ENCODE measurements at regions not wholly inside any gene's neighbourhood (a gene's known extent, or its start where the extent isn't known, plus 50 kb on each side); places are given as distances from the start of the nearest gene placed in this dataset.

DNA sequence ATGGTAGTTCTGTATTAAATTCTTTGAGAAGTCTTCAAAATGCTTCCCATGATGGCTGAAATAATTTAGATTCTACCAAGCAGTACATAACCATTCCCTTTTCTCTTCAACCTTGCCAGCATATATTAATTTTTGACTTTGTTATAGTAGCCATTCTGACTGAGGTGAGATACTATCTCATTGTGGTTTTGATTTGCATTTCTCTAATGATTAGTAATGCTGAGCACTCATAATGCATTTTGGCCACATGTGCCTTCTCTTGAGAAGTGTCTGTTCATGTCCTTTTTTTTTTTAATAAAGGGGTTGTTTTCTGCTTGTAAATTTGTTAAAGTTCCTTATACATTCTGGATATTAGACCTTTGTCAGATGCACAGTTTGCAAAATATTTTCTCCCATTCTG, 173.9 kb downstream of the CALCRL start:
- FAIRE-seq = no peak
- no peak overlapping the region for H3K27ac ChIP-seq (ENCODE audit: control insufficient read depth, insufficient read depth, low read length)
- H3K4me1 ChIP-seq (ENCODE audit: control insufficient read depth, extremely low read depth, insufficient read depth, low read length) = no peaks in the 10 kb centered on the region
- no peak for DNase-seq (ENCODE audit: low read depth, low spot score)
- no peaks in the 10 kb centered on the region for H3K9me3 ChIP-seq (ENCODE audit: control insufficient read depth, low read depth, low read length)
- H2AFZ ChIP-seq (ENCODE audit: control insufficient read depth, low read length) = no peak overlapping the region
- no peak overlapping the region for H3K9ac ChIP-seq (ENCODE audit: control insufficient read depth, extremely low read depth, insufficient read depth, low read length)
- H3K4me2 ChIP-seq (ENCODE audit: control insufficient read depth, extremely low read depth, insufficient read depth, low read depth, low read length) = no peak overlapping the region
- no peaks in the 10 kb centered on the region for H3K79me2 ChIP-seq (ENCODE audit: control insufficient read depth, insufficient read depth, low read length)
- no peaks in the 10 kb centered on the region for H4K20me1 ChIP-seq (ENCODE audit: control insufficient read depth, extremely low read depth, insufficient read depth, low read length)
- no peaks in the 10 kb centered on the region for H3K9me1 ChIP-seq (ENCODE audit: control insufficient read depth, extremely low read depth, insufficient read depth, low read length)
- no peak overlapping the region for H3K4me3 ChIP-seq (ENCODE audit: control insufficient read depth in 2 of 3, extremely low read depth in 1 of 3, insufficient read depth in 2 of 3, low read depth in 1 of 3, low read length in 3 of 3)
- no peaks in the 10 kb centered on the region for H3K36me3 ChIP-seq (ENCODE audit: control insufficient read depth in 2 of 2, extremely low read depth in 1 of 2, insufficient read depth in 2 of 2, low read length in 2 of 2)
- no peaks in the 10 kb centered on the region for H3K27me3 ChIP-seq (ENCODE audit: control insufficient read depth, extremely low read depth, insufficient read depth, low read length)
- dilution Hi-C loops (cut with MboI; ENCODE audit: extremely low pct_ligation_motif_present, low sequenced_read_pairs) = no loop called here
- TF ChIP-seq, protein P1, sequence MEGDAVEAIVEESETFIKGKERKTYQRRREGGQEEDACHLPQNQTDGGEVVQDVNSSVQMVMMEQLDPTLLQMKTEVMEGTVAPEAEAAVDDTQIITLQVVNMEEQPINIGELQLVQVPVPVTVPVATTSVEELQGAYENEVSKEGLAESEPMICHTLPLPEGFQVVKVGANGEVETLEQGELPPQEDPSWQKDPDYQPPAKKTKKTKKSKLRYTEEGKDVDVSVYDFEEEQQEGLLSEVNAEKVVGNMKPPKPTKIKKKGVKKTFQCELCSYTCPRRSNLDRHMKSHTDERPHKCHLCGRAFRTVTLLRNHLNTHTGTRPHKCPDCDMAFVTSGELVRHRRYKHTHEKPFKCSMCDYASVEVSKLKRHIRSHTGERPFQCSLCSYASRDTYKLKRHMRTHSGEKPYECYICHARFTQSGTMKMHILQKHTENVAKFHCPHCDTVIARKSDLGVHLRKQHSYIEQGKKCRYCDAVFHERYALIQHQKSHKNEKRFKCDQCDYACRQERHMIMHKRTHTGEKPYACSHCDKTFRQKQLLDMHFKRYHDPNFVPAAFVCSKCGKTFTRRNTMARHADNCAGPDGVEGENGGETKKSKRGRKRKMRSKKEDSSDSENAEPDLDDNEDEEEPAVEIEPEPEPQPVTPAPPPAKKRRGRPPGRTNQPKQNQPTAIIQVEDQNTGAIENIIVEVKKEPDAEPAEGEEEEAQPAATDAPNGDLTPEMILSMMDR (optimal IDR thresholded peaks at IDR 0.05 in 1 of 3, IDR thresholded peaks at IDR 0.05 in 1 of 3, conservative IDR thresholded peaks at IDR 0.05 in 1 of 3; ENCODE audit: extremely low read depth in 1 of 3, insufficient read depth in 2 of 3, low read length in 3 of 3) = no peak

DNA sequence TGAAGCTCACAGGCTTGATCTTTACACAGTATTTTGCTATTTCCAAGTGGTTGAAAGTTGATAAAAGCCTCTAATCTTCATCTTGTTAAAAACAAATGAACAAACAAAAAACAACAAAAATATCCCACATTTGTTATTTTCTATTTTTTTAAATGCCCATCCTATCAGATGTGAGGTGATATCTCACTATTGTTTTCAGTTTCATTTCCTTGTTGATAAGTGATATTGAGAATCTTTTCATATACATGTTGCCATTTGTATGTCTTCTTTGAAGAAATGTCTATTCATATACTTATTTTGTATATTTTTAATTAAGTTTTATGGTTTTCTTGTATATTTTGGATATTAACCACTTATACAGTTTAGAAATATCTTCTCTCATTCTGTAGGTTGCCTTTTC, 175.8 kb downstream of the CALCRL start:
- Histone ChIP-seq H3K4me3 (ENCODE audit: control insufficient read depth in 2 of 3, extremely low read depth in 1 of 3, insufficient read depth in 2 of 3, low read depth in 1 of 3, low read length in 3 of 3) (no peak overlapping the region), H3K4me1 (ENCODE audit: control insufficient read depth, extremely low read depth, insufficient read depth, low read length) (no peaks in the 10 kb centered on the region), H3K4me2 (ENCODE audit: control insufficient read depth, extremely low read depth, insufficient read depth, low read depth, low read length) (no peak overlapping the region), H3K9me3 (ENCODE audit: control insufficient read depth, low read depth, low read length) (no peaks in the 10 kb centered on the region), H3K36me3 (ENCODE audit: control insufficient read depth in 2 of 2, extremely low read depth in 1 of 2, insufficient read depth in 2 of 2, low read length in 2 of 2) (no peaks in the 10 kb centered on the region), H2AFZ (ENCODE audit: control insufficient read depth, low read length) (no peak overlapping the region), H3K9ac (ENCODE audit: control insufficient read depth, extremely low read depth, insufficient read depth, low read length) (no peak overlapping the region), H3K27me3 (ENCODE audit: control insufficient read depth, extremely low read depth, insufficient read depth, low read length) (no peaks in the 10 kb centered on the region), H3K27ac (ENCODE audit: control insufficient read depth, insufficient read depth, low read length) (no peak overlapping the region), H3K9me1 (ENCODE audit: control insufficient read depth, extremely low read depth, insufficient read depth, low read length) (no peaks in the 10 kb centered on the region), H3K79me2 (ENCODE audit: control insufficient read depth, insufficient read depth, low read length) (no peaks in the 10 kb centered on the region), H4K20me1 (ENCODE audit: control insufficient read depth, extremely low read depth, insufficient read depth, low read length) (no peaks in the 10 kb centered on the region)
- FAIRE-seq (no peak), DNase-seq (ENCODE audit: low read depth, low spot score) (no peak)
- TF ChIP-seq, protein P1 (optimal IDR thresholded peaks at IDR 0.05 in 1 of 3, IDR thresholded peaks at IDR 0.05 in 1 of 3, conservative IDR thresholded peaks at IDR 0.05 in 1 of 3; ENCODE audit: extremely low read depth in 1 of 3, insufficient read depth in 2 of 3, low read length in 3 of 3) = no peak
- no peak for TF ChIP-seq EZH2 (IDR thresholded peaks at IDR 0.05; ENCODE audit: low read length)
- dilution Hi-C loops (cut with MboI; ENCODE audit: extremely low pct_ligation_motif_present, low sequenced_read_pairs) = no loop called here

Data from keratinocyte (primary cell).